ENCODE measurements at regions not wholly inside any gene's neighbourhood (a gene's known extent, or its start where the extent isn't known, plus 50 kb on each side); places are given as distances from the start of the nearest gene placed in this dataset.
"Not testable (repeated sequence)": the region's sequence is repeated elsewhere in the genome, so short reads cannot be mapped to it uniquely, and the experiment has no call there.

DNA sequence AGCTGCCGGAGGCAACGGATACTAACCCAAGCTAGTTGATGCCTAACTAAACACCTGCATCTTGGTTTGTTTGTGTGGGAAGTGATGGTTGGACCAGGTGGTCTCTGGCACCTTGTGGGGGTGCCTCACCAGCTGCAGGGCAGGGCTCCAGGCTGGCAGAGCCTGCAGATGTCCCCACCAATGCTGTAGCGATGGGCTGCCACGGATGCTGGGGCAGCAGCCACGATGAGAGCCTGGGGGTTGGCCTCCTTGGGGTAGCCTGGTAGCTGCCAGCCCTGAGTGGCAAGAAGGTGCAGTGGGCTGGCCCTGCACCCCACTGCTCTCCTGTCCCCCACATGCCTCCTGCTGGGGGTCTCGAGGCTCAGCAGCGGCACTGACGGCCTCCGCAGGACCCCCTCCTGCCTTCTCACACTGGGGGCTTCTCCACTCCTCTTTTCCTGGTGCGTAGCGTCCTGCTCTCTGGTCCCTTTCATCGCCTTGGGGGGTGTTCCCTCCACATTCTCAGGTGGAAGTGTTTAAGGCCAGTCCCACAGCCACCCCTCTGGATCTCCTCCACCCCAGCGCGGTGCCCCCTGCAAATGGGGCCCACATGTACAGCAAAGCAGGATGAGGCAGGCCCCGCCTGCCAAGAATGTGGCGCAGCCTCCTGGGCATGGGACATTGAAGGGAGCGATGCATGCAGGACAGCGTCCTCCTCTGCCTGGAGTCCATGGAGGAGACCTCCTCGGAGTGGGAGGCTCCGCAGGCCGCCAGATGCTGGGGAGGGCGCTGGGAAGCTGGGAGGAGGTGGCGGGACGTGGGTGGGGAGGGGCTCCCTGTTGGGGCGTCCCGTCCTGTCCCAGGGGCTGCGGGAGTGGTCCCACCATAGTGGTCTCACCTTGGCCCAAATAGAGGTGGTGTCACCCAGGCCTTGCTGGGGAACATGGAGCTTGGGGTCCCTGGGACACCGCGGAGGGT, 173.1 kb downstream of the ASB1 start:
- no peak for DNase-seq (ENCODE audit: low spot score)

DNA sequence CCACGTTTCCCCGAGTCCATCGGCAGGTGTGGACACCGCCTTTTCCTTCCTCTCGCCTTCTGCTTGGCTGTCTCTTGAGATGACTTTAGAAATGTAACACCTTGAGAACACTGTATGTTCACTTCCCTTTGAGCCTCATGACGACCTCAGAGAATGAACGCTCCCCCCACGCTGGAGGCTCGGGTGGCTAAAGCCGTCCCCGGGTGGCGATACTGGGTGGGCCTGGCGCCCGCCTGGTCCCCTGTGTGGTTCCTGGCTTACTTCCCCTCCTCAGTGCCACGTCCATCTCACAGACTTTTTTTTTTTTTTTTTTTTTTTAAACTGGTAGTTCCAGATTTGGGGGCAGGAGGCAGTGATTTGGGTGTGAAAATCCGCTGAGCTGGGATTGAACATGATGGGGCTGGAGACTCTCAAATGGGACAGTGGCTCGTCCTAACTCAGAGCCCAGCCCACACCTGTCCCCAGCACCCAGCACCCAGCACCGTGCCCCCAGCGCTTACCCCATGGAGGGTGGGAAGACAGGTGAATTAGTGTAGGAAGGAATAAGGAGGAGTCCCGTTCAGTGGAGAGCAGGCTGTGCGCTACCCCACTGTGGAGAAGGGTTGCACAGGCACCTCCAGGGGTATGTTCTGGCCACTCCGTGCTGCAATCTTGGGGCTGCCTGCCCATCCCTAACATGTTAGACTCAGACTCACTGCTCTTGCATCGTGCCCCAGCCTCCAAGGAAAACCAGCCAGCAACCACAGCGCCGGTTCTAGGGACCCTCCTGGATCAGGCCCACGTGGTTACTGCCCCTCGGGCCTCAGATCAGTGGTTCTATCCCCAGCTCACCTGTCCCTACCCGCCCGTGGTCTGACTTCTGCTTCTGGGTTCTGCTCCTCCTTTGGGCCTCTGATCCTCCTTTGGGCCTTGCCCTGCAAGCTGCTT, 174.0 kb downstream of the ASB1 start:
- no peak for DNase-seq (ENCODE audit: low spot score)

DNA sequence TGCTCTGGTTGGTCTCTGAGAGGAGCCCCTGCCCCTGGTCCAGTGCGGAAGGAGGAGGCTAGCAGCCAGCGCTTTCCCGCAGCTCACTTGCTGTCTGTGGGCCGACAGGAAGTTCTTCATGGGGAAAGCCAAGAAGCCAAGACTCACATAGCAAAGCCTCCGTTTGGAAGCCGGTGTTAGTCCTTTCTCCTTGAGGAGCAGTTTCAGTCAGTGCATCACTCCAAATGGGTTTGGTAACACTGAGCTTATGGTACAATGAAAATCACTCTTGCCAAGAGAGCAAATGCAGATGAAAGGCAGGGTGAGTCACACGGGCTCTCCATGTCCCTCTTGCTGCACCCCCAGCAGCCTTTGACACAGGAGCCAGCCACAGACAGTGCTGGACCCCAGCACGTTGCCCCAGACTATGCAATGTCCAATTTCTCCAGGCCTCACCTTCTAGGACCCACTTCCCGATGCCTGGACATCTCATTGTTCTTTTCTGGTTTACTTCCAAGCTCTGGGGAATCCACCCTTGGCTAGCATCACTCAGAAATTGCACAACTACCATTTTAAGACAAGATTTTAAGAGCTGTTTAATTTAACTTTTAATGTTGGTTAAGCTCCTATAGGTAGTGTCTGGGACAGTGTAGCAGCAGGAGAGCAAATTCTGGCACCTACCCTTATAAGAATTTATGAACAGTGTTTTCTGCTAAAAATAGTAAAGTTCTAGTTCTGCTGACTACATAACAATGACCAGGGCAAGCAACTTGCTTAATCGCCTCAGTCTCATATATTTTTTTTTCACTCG, 174.9 kb downstream of the ASB1 start:
- DNase-seq (ENCODE audit: low spot score): no peak

DNA sequence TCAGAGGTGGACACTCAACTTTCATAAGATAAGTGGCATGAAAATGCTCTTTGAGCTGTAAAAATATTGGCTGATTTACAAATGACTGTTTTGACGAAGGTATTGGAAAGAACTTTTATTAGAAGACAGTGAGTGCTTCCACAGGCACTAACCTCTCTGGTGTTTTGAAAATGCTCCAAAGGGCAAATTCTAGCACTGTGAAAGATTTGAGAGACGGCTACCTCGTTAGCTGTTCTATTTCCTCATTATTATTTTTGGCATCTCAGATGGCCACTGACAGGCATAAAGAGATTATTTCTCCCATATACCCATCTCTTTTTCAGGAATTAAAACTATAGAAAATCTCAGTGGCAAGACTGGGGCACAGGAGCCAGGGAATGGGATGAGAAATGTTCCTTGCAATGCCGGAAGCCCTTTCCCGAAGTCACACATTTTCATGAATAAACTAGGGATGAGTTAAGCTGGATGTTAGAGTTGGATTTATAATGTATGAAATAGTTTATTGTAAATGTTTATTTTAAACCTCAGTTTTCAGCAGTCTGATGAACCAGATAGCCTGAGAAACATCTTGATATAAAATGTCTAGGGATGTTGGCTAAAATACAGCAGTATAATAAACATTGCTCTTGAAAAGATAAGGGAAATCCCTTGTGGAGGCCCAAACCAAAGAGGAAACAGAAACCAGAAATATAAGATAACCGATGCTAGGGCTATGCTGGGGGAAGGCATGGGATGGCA, 175.7 kb downstream of the ASB1 start:
- no peak for DNase-seq (ENCODE audit: low spot score)

DNA sequence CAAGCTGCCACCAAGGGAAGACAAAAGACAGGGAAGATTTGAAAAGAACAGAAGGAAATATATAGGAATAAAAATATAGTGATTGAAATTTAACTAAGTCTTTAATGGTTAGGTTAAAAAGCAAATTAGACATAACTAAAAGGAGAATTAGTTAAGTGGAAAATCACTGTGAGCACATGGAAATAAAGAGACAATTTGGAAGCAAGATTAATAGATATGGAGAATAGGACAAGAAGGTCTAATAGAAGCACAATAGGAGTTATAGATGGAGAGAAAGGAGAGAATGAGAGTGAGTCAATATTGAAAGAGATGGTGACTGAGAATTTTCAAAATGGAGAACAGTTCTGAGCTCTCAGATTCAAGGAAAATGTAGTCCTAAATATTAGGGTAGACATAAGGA, 176.9 kb downstream of the ASB1 start:
- DNase-seq (ENCODE audit: low spot score): no peak

DNA sequence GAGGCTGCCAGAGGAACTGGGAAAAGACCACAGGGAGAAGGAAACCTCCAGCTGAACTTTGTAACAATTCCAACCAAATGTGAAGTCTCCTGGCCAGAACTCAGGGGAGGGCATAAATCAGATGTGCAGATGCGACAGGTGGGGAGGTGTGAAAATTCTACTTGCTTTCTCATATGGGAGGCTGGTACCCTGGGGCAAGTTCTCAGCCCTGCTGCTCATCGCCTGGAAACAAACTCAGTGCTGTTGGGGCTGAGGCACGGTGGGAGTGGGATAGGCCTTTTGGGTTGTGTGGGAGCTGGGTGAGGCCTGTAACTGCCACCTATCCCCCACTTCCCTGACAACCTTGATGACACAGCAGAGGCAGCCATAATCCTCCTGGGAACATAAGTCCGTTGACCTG, 179.6 kb downstream of the ASB1 start:
- no peak for DNase-seq (ENCODE audit: low spot score)

DNA sequence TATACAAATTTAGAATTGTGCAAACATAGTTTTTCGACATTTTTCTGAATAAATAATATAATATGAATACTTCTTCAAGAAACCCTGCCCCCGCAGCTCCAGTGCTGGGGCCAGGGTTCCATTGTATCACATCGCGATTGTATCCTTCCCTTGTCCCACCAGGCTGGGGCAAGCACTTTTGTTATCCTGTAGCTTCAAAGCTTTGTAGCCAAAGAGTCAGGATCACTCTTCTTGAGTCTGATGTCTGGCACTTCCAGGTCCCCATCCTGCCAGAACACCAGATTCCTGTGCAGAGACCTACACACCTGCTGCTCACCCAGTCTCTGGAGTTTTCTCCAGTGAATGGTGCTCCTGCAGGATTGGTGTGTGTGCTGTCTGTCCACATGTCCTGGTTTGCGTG, 186.9 kb downstream of the ASB1 start:
- no peak for DNase-seq (ENCODE audit: low spot score)

DNA sequence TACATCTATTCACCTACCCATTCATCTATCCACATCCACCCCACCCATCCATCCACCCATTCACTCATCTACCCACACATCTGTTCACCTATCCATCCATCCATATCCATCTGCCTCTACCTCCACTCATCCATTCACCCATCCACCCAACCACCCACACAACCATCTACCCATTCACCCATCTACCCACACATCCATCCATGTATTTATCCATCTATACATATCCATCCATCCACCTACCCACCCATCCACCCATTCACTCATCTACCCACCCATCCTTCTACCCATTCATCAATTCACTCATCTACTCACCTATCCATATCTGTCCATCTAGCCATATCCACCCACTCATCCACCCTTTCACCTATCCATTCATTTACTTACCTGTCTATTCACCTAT, 187.6 kb downstream of the ASB1 start:
- DNase-seq (ENCODE audit: low spot score): no peak

DNA sequence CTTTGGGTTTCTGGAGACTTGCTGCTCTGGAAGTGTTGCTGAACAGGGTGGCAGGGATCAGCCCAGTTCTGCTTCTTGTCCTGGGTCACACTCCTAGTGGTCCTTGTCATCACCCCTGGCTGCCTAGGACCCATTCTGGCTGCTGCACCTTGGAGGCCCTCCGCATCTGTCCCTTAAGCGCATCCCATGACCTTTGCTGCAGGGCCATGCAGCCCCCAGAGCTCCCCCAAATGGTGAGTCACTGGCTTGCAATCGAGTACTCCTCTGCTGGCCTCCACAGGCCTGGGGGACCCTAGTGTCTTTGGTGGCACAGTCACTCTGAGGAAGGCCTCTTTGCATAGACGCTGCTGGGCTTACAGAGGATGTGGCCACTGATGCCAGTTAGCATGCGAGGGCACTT, 188.5 kb downstream of the ASB1 start:
- no peak for DNase-seq (ENCODE audit: low spot score)

DNA sequence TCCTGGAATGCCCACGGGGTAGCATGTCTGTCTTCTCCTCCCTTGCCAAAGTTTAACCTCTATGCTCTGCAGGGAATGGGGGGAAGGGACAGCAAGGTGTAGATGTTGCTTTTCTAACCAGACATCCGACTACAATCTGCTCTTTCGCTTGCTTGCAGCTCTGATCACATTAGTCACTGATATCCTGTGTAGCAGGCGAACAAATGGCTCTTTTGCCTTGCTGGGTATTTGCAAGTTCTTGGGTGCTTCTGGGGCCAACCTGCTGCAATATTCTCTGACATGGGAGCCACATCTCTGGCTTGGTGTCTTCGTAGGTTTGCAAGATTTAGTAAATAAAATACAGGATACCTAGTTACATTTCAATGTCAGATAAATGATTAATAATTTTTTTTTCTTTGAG, 190.0 kb downstream of the ASB1 start:
- no peak for DNase-seq (ENCODE audit: low spot score)

DNA sequence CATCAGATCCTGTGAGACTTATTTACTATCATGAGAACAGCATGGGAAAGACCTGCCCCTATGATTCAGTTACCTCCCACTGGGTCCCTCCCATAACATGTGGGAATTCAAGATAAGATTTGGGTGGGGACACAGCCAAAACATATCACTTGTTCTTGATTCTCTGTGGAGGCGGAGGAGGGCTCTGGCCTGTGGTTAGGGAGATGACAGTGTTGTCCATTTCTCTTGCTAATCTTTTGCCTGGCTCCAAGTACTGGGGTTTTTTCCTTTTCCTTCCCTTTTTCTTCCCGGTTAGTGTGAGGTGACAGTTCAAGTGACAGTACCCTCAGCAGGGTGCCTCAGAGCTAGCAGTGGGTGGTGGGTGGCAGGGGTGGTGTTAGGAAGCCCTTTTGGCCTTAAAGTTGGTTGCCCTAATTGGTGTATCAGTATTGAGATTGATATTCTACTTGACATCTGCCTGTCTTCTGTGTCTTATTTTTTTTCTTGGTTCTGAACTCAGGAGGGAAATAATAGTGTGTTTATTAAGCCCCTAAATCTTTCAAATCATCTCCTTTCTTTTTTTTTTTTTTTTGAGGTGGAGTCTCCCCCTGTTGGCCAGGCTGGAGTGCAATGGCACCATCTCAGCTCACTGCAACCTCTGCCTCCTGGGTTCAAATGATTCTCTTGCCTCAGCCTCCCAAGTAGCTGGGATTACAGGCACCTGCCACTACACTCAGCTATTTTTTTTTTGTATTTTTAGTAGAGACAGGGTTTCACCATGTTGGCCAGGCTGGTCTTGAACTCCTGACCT, 192.0 kb downstream of the ASB1 start:
- DNase-seq (ENCODE audit: low spot score): not testable (repeated sequence)

DNA sequence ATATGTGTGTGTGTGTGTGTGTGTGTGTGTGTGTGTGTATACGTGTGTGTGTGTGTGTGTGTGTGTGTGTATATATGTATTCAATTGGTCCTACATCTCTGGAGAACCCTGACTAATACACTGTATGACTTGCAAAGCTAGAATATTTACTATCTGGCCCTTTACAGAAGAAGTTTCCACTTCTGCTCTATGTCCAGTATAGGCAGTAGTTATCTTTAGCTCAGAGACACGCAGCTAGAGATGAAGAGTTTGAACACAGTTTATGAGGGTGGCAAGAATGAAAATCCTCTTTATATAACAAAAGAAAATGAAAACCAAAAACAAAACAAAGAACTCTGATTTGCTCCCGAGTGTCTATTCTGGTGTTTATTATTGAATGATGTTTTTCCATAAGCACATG, 201.2 kb downstream of the ASB1 start:
- DNase-seq (ENCODE audit: low spot score): no peak

DNA sequence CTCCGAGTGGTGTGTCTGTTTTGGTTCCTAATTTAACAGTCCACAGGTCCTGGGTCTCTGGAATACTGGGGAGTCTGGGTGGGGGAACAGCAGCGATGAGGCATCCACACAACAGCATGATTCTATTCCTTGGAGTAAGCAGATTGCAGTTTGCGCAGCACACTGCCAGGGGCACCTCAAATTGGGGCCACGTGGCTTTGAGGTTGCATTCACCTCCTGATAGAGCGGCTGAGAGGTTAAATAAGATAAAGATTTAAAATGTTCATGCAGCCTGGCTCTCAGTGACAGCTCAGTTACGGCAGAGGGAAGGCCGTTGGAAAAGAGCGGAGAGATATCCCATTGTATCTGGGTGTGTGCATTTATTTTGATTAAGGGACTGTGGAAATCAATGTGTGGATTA, 202.3 kb downstream of the ASB1 start:
- no peak for DNase-seq (ENCODE audit: low spot score)

DNA sequence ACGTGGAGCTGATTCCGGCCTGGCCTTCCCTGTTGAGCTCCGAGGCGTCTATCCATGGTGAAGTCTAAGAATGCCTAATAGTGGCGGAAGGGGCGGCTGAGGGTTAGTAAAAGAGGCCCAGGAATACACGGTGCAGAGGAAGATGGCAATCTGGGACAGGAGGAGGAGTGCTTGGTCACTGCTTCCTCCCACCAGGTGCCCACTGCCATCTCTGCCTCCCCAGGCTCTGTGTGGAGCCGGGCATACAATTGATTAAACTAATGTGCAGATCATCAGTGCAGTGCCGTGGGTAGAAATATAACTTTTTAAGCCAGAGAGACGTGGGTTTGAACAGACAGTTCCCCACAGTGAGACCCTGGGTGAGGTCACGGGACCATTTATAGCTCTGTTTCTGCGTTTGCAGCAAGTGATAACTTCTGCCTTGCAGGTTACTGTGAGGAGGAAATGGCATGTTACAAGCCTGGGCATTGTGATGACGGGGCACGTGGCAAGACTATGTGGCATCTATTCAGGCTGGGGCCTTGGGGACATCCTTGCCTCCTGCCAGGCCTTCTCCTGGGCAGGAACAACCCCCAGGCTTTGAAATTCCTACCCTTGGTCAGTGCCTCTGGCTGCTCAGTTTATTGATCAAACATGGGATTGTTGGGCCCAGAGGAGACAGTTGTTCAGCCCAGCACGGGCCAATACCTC, 204.9 kb downstream of the ASB1 start:
- no peak for DNase-seq (ENCODE audit: low spot score)

DNA sequence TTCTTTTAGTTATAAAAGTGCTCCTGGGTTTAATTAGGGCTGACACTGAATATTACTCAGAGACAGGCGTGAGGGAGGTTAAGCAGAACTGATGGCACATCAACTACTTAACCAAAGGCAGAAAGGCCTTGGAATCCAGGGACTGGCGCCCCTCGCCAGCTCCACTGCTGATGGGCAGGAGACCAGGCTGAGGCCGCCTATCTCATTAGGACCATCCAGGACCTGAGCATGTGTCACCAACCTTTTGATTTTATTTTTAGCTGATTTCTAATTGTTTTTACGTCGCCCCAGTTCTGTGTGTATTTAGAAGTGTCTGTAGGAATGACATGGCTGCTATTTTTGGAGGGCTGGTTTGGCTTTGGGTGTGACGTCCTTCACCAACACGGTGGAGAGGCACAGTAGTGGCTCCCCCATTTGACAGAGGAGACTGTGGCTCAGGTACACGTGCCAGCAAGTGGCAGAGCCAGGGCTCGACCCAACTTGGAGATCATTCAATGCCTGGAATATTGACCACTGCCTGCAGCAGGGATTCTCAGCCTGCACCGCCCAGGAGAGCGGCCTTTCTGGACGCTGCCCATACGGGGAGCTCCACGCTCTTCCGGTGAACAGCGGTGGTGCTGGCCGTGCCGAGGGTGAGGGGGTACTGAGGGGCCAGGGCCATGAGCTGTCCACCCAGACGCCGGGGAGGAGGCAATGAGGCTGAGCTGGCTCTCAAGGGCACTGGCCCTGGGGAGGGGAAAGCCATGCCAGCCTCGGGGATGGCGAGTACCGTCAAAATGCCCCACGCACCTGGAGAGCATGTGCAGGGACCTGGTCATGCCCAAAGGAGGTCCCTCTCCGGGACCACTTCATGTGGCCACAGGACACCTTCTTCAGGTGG, 205.7 kb downstream of the ASB1 start:
- DNase-seq (ENCODE audit: low spot score): no peak

DNA sequence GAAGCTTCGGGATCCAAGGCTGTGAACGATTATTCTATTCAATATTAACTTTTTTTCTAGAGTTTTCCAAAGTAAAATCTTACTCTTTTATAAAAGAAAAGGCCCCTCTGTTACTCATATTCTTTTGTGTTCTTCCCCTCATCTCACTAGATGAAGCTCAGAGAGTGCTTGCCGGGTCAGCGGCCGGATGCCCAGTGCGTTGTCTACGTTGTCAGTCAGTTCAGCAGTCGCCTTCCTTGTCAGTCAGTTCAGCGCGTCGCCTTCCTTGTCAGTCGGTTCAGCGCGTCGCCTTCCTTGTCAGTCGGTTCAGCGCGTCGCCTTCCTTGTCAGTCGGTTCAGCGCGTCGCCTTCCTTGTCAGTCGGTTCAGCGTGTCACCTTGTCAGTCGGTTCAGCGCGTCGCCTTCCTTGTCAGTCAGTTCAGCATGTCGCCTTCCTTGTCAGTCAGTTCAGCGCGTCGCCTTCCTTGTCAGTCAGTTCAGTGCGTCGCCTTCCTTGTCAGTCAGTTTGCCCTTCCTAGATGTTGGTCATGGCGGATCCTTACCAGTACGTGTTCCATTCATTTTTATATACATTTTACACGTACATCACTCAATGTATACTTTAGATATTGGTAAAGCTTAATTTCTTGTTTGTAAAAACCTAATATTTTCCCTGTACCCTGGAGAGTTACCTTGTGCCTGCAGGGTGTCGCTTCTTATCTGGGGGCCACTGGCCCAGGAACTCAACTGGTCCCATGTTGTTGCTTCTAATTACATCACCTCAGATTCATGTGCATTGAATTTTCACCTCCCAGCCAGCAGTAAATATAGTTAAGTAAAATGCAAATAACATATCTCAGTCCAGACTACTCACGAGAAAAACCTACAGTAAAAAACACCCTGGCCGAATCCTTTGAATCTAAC, 206.9 kb downstream of the ASB1 start:
- DNase-seq (ENCODE audit: low spot score): no peak

DNA sequence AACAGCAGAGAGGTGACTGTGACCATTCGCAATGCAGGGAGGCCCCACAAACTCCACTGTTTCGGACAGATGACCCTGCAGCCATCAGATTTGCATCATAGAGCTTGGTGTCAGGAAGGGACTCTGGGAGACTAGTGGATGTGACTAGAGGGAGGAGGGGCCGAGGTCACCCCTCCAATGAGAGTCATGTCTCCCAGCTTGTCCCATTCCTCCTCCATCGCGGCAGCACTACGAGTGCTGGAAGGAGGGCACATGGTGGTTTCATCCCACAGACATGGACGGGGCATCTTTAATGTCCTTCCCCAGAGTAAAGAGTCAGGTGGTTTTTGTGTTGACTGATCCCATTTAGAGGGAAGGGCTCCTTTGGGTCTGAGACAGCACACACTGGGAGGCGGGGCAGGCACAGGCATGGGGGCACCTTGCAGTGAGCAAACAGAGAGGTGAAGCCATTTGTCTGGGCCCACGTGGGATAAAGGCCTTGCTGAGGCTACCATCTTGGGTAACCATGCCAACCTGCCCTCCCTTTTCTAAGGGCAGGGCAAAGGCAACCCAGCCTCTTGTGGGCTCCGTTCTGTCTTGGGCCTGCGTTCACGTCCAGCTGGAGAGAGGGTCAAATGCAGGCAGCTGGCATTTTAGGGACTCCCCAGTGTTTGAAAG, 208.1 kb downstream of the ASB1 start:
- DNase-seq (ENCODE audit: low spot score): no peak

All from HuH-7 (cell line).